IPS DF 6.9 (cell line): ENCODE measurements at regions not wholly inside any gene's neighbourhood (a gene's known extent, or its start where the extent isn't known, plus 50 kb on each side); places are given as distances from the start of the nearest gene placed in this dataset.

Experiments used
- DNase-seq: peaks from one replicate; pipeline ENCODE4 v3.0.0-alpha.2; 2013; ENCODE audit warnings: low read depth, low spot score
- H3K27ac ChIP-seq: one replicate; pipeline ENCODE4 v1.5.1; 2013; ENCODE audit warnings: low read length, control low read depth
- H3K27me3 ChIP-seq: 2 replicates; pipeline ENCODE4 v1.6.1; 2013; ENCODE audit warnings: mild to moderate bottlenecking, low read length; ENCODE audit not compliant: control insufficient read depth, insufficient read depth
- H3K36me3 ChIP-seq: 2 replicates; pipeline ENCODE4 v1.6.1; 2013; ENCODE audit warnings: low read length; ENCODE audit not compliant: control insufficient read depth, insufficient read depth
- H3K4me1 ChIP-seq: 2 replicates; pipeline ENCODE4 v1.6.1; 2013; ENCODE audit warnings: low read length; ENCODE audit not compliant: control insufficient read depth, insufficient read depth
- H3K4me3 ChIP-seq: 2 replicates; pipeline ENCODE4 v1.5.1; 2013; ENCODE audit warnings: mild to moderate bottlenecking, low read length
- H3K9me3 ChIP-seq: 2 replicates; pipeline ENCODE4 v1.6.1; 2013; ENCODE audit warnings: low read length, inconsistent platforms; ENCODE audit not compliant: control insufficient read depth, insufficient read depth
- WGBS: extraction: QIAGEN DNeasy Blood & Tissue Kit; methylation state at CpG from one replicate; pipeline ENCODE4 v1.1.7; 2013; ENCODE audit warnings: mixed read lengths, missing lambda C conversion rate; ENCODE audit not compliant: insufficient read length, insufficient coverage; 5-methylcytosine and 5-hydroxymethylcytosine counted together

GRCh38 chr9:13817754-13818278 lies 496.1 kb downstream of the NFIB start:
- Histone ChIP-seq H3K27me3 (no peaks in the 10 kb centered on the region), H3K27ac (no peak overlapping the region), H3K36me3 (no peaks in the 10 kb centered on the region), H3K4me1 (no peaks in the 10 kb centered on the region; the same call in 1 of the 2 replicates), H3K9me3 (no peaks in the 10 kb centered on the region), H3K4me3 (no peak overlapping the region)
- DNase-seq = no peak
- WGBS = no CpG with 5 or more reads among the region's 1 CpG

GRCh38 chr9:13816837-13817236 lies 497.1 kb downstream of the NFIB start:
- WGBS = no CpG with 5 or more reads among the region's 3 CpGs
- no peaks in the 10 kb centered on the region for H3K36me3 ChIP-seq
- H3K4me3 ChIP-seq = no peak overlapping the region
- H3K4me1 ChIP-seq = no peaks in the 10 kb centered on the region; the same call in 1 of the 2 replicates
- H3K27ac ChIP-seq = no peak overlapping the region
- H3K9me3 ChIP-seq = no peaks in the 10 kb centered on the region
- no peak for DNase-seq
- H3K27me3 ChIP-seq = no peaks in the 10 kb centered on the region

- H3K27ac ChIP-seq = no peak overlapping the region
- no peaks in the 10 kb centered on the region for H3K27me3 ChIP-seq
- H3K36me3 ChIP-seq = no peaks in the 10 kb centered on the region
- H3K9me3 ChIP-seq = no peaks in the 10 kb centered on the region
- no peak for DNase-seq
- no CpG with 5 or more reads among the region's 1 CpG for WGBS
- H3K4me1 ChIP-seq = no peaks in the 10 kb centered on the region; the same call in 1 of the 2 replicates
- no peak overlapping the region for H3K4me3 ChIP-seq
Observed at GRCh38 chr9:13814647-13815400, 499.1 kb downstream of the NFIB start.

GRCh38 chr9:13811876-13812275 lies 502.1 kb downstream of the NFIB start:
- Histone ChIP-seq H3K27ac (no peak overlapping the region), H3K4me1 (no peaks in the 10 kb centered on the region; the same call in 1 of the 2 replicates)

GRCh38 chr9:13810510-13810909 lies 503.4 kb downstream of the NFIB start:
- H3K27ac ChIP-seq = no peak overlapping the region
- DNase-seq = no peak
- no peaks in the 10 kb centered on the region for H3K9me3 ChIP-seq
- H3K36me3 ChIP-seq = no peaks in the 10 kb centered on the region
- H3K4me1 ChIP-seq = no peaks in the 10 kb centered on the region
- no peak overlapping the region for H3K4me3 ChIP-seq
- no peaks in the 10 kb centered on the region for H3K27me3 ChIP-seq
- WGBS = no CpG with 5 or more reads among the region's 6 CpGs

More at GRCh38 chr9:13811876-13812275, 502.1 kb downstream of the NFIB start:
- H3K4me3 ChIP-seq = no peak overlapping the region
- no peaks in the 10 kb centered on the region for H3K36me3 ChIP-seq
- no peak for DNase-seq
- no peaks in the 10 kb centered on the region for H3K9me3 ChIP-seq
- H3K27me3 ChIP-seq = no peaks in the 10 kb centered on the region

GRCh38 chr9:13809401-13809800 lies 504.5 kb downstream of the NFIB start:
- Histone ChIP-seq H3K27ac (no peak overlapping the region), H3K9me3 (no peaks in the 10 kb centered on the region), H3K36me3 (no peaks in the 10 kb centered on the region), H3K27me3 (no peaks in the 10 kb centered on the region), H3K4me3 (no peak overlapping the region), H3K4me1 (no peaks in the 10 kb centered on the region)
- no peak for DNase-seq
- WGBS = no CpG with 5 or more reads among the region's 1 CpG

GRCh38 chr9:13807118-13807517 lies 506.8 kb downstream of the NFIB start:
- no peak for DNase-seq
- no peaks in the 10 kb centered on the region for H3K9me3 ChIP-seq
- H3K27me3 ChIP-seq = no peaks in the 10 kb centered on the region
- no peaks in the 10 kb centered on the region for H3K4me1 ChIP-seq
- no CpG with 5 or more reads among the region's 4 CpGs for WGBS
- H3K36me3 ChIP-seq = no peaks in the 10 kb centered on the region
- no peak overlapping the region for H3K4me3 ChIP-seq
- H3K27ac ChIP-seq = no peak overlapping the region

- Histone ChIP-seq H3K36me3 (no peaks in the 10 kb centered on the region), H3K4me1 (no peaks in the 10 kb centered on the region), H3K9me3 (no peaks in the 10 kb centered on the region), H3K27me3 (no peaks in the 10 kb centered on the region), H3K27ac (no peak overlapping the region), H3K4me3 (no peak overlapping the region)
- no CpG with 5 or more reads among the region's 2 CpGs for WGBS
- no peak for DNase-seq
Observed at GRCh38 chr9:13806714-13807113, 507.2 kb downstream of the NFIB start.

GRCh38 chr9:13805546-13805945 lies 508.4 kb downstream of the NFIB start:
- Histone ChIP-seq H3K4me1 (no peaks in the 10 kb centered on the region), H3K36me3 (no peaks in the 10 kb centered on the region), H3K4me3 (no peak overlapping the region), H3K27ac (no peak overlapping the region), H3K9me3 (no peaks in the 10 kb centered on the region), H3K27me3 (no peaks in the 10 kb centered on the region)
- WGBS = no CpG with 5 or more reads among the region's 5 CpGs
- DNase-seq = no peak

- Histone ChIP-seq H3K9me3 (no peaks in the 10 kb centered on the region), H3K27me3 (no peaks in the 10 kb centered on the region), H3K27ac (no peak overlapping the region), H3K36me3 (no peaks in the 10 kb centered on the region), H3K4me3 (no peak overlapping the region), H3K4me1 (no peaks in the 10 kb centered on the region)
- no peak for DNase-seq
- no CpG with 5 or more reads among the region's 4 CpGs for WGBS
Observed at GRCh38 chr9:13804532-13804931, 509.4 kb downstream of the NFIB start.

- no peak overlapping the region for H3K27ac ChIP-seq
- no CpG with 5 or more reads among the region's 3 CpGs for WGBS
- no peak overlapping the region for H3K4me3 ChIP-seq
- H3K9me3 ChIP-seq = no peaks in the 10 kb centered on the region
- H3K4me1 ChIP-seq = no peaks in the 10 kb centered on the region
- no peak for DNase-seq
- H3K36me3 ChIP-seq = no peaks in the 10 kb centered on the region
- no peaks in the 10 kb centered on the region for H3K27me3 ChIP-seq
Observed at GRCh38 chr9:13800776-13801175, 513.2 kb downstream of the NFIB start.
